GM04503 (cell line): ENCODE measurements at regions not wholly inside any gene's neighbourhood (a gene's known extent, or its start where the extent isn't known, plus 50 kb on each side); places are given as distances from the start of the nearest gene placed in this dataset.

Source experiments
- DNase-seq: peaks from one replicate; pipeline ENCODE4 v3.0.0-alpha.2; 2012; ENCODE audit warnings: low read depth

GRCh38 chr7:27299861-27300260, 57.3 kb downstream of the EVX1 start:
- no peak for DNase-seq

GRCh38 chr7:27300421-27300820, 57.8 kb downstream of the EVX1 start:
- DNase-seq = no peak

GRCh38 chr7:27302590-27302989, 60.0 kb downstream of the EVX1 start:
- DNase-seq = no peak

GRCh38 chr7:27303026-27303425, 60.4 kb downstream of the EVX1 start:
- DNase-seq = no peak

- no peak for DNase-seq
Measured at GRCh38 chr7:27305854-27306253, 63.3 kb downstream of the EVX1 start.

GRCh38 chr7:27312820-27313219, 70.2 kb downstream of the EVX1 start:
- no peak for DNase-seq

GRCh38 chr7:27314111-27314510, 71.5 kb downstream of the EVX1 start:
- no peak for DNase-seq

- no peak for DNase-seq
Measured at GRCh38 chr7:27315066-27315465, 72.5 kb downstream of the EVX1 start.

- DNase-seq = peak; percentile 8
Measured at GRCh38 chr7:27316311-27316710, 73.7 kb downstream of the EVX1 start.

- DNase-seq = no peak
Measured at GRCh38 chr7:27324246-27324645, 81.6 kb downstream of the EVX1 start.

GRCh38 chr7:27329909-27330308, 87.3 kb downstream of the EVX1 start:
- DNase-seq = no peak

- no peak for DNase-seq
Measured at GRCh38 chr7:27339478-27339877, 96.9 kb downstream of the EVX1 start.

- no peak for DNase-seq
Measured at GRCh38 chr7:27344471-27344870, 101.9 kb downstream of the EVX1 start.

GRCh38 chr7:27345164-27345887, 102.7 kb downstream of the EVX1 start:
- DNase-seq = no peak

- no peak for DNase-seq
Measured at GRCh38 chr7:27345997-27346396, 103.4 kb downstream of the EVX1 start.

GRCh38 chr7:27346531-27347275, 104.1 kb downstream of the EVX1 start:
- DNase-seq = no peak

- DNase-seq = no peak
Measured at GRCh38 chr7:27347276-27347640, 104.7 kb downstream of the EVX1 start.

GRCh38 chr7:27349621-27350020, 107.0 kb downstream of the EVX1 start:
- DNase-seq = no peak

- no peak for DNase-seq
Measured at GRCh38 chr7:27351137-27351536, 108.5 kb downstream of the EVX1 start.

GRCh38 chr7:27351786-27352185, 109.2 kb downstream of the EVX1 start:
- DNase-seq = no peak

GRCh38 chr7:27359181-27360125, 116.9 kb downstream of the EVX1 start:
- no peak for DNase-seq

GRCh38 chr7:27361522-27361921, 118.9 kb downstream of the EVX1 start:
- no peak for DNase-seq

- DNase-seq = no peak
Measured at GRCh38 chr7:27362026-27362425, 119.4 kb downstream of the EVX1 start.
